GM23338 (cell line): ENCODE measurements at regions not wholly inside any gene's neighbourhood (a gene's known extent, or its start where the extent isn't known, plus 50 kb on each side); places are given as distances from the start of the nearest gene placed in this dataset.

Experiments
- ATAC-seq: fragments of 200-7000 bp; cut with Tn5 transposase; 3 replicates; pipeline ENCODE4 v1.9.1; 2020
- DNase-seq: peaks from one replicate; pipeline ENCODE4 v3.0.0-alpha.2; 2015; ENCODE audit warnings: low spot score
- H2AFZ ChIP-seq: fragments of 200-600 bp; sonication (generic); 2 replicates; pipeline ENCODE4 v1.8.0; 2016; ENCODE audit warnings: antibody characterized with exemption, mild to moderate bottlenecking, moderate library complexity
- H3F3A ChIP-seq: fragments of 200-600 bp; sonication (generic); replicated peaks from 2 replicates; pipeline ENCODE4 v1.8.0; 2017; ENCODE audit warnings: antibody characterized with exemption, mixed run types, low read depth
- H3K27ac ChIP-seq: fragments of 200-600 bp; sonication (generic); 2 replicates; pipeline ENCODE4 v1.6.1; 2016; ENCODE audit warnings: low read depth
- H3K27me3 ChIP-seq: fragments of 200-600 bp; sonication (generic); 2 replicates; pipeline ENCODE4 v1.8.0; 2016; ENCODE audit warnings: mild to moderate bottlenecking, mixed run types, moderate library complexity; ENCODE audit not compliant: insufficient read depth
- H3K36me3 ChIP-seq: fragments of 200-600 bp; sonication (generic); 2 replicates; pipeline ENCODE4 v1.8.0; 2016; ENCODE audit warnings: mild to moderate bottlenecking; ENCODE audit not compliant: insufficient read depth
- H3K4me1 ChIP-seq: fragments of 200-600 bp; sonication (generic); 2 replicates; pipeline ENCODE4 v1.8.0; 2016; ENCODE audit warnings: mild to moderate bottlenecking, moderate library complexity; ENCODE audit not compliant: insufficient read depth
- H3K4me2 ChIP-seq: fragments of 200-600 bp; sonication (generic); 2 replicates; pipeline ENCODE4 v1.7.1; 2017; ENCODE audit warnings: mixed run types
- H3K4me3 ChIP-seq: fragments of 200-600 bp; sonication (generic); 2 replicates; pipeline ENCODE4 v1.6.1; 2016; ENCODE audit warnings: mixed run types
- H3K79me2 ChIP-seq: fragments of 200-600 bp; sonication (generic); replicated peaks from 2 replicates; pipeline ENCODE4 v1.8.0; 2017; ENCODE audit warnings: mild to moderate bottlenecking; ENCODE audit not compliant: insufficient read depth
- H3K9me2 ChIP-seq: fragments of 200-600 bp; sonication (generic); 2 replicates; pipeline ENCODE4 v1.8.0; 2017; ENCODE audit not compliant: insufficient read depth
- H4K20me1 ChIP-seq: fragments of 200-600 bp; sonication (generic); replicated peaks from 2 replicates; pipeline ENCODE4 v1.8.0; 2017; ENCODE audit warnings: mild to moderate bottlenecking; ENCODE audit not compliant: insufficient read depth
- H3K27ac Mint-ChIP-seq: 2 replicates; pipeline ENCODE4 v1.8.0; 2020; ENCODE audit warnings: inconsistent platforms, mild to moderate bottlenecking, moderate library complexity, mixed read lengths
- H3K27me3 Mint-ChIP-seq: 3 replicates; pipeline ENCODE4 v1.8.0; 2022; ENCODE audit warnings: low read depth, mild to moderate bottlenecking, moderate library complexity, mixed read lengths, inconsistent platforms; ENCODE audit not compliant: insufficient read depth, poor library complexity
- H3K36me3 Mint-ChIP-seq: 3 replicates; pipeline ENCODE4 v1.8.0; 2021; ENCODE audit warnings: low read depth, mild to moderate bottlenecking, inconsistent platforms, moderate library complexity, mixed read lengths
- H3K4me1 Mint-ChIP-seq: 3 replicates; pipeline ENCODE4 v1.8.0; 2020; ENCODE audit warnings: mild to moderate bottlenecking, inconsistent platforms, mixed read lengths
- H3K4me3 Mint-ChIP-seq: 3 replicates; pipeline ENCODE4 v1.8.0; 2021; ENCODE audit warnings: moderate library complexity, mild to moderate bottlenecking, inconsistent platforms, mixed read lengths
- H3K9me3 Mint-ChIP-seq: 3 replicates; pipeline ENCODE4 v1.8.0; 2020; ENCODE audit warnings: moderate library complexity, mild to moderate bottlenecking, inconsistent platforms, mixed read lengths
- CREB1 ChIP-seq: fragments of 250-450 bp; sonication (Bioruptor Pico); IDR thresholded peaks from 2 replicates; pipeline ENCODE4 v1.5.0; 2020; ENCODE audit warnings: low read depth, mild to moderate bottlenecking, moderate library complexity
- EZH2 ChIP-seq: fragments of 200-600 bp; sonication (generic); IDR thresholded peaks from one replicate; pipeline ENCODE4 v1.8.0; 2017; ENCODE audit warnings: antibody characterized with exemption, mild to moderate bottlenecking, low read depth; ENCODE audit not compliant: unreplicated experiment
- EZH2phosphoT487 ChIP-seq: fragments of 200-600 bp; sonication (generic); IDR thresholded peaks from one replicate; pipeline ENCODE4 v1.8.1; 2018; ENCODE audit warnings: antibody characterized with exemption; ENCODE audit not compliant: unreplicated experiment
- JUNB ChIP-seq: IDR thresholded peaks from one replicate; pipeline ENCODE4 v1.6.1; 2016; ENCODE audit warnings: antibody characterized with exemption; ENCODE audit not compliant: unreplicated experiment
- POLR2AphosphoS5 ChIP-seq: IDR thresholded peaks from 2 replicates; pipeline ENCODE4 v1.6.1; 2016; ENCODE audit warnings: antibody characterized with exemption, low read depth
- REST ChIP-seq: IDR thresholded peaks from one replicate; pipeline ENCODE4 v1.6.1; 2018; ENCODE audit warnings: antibody characterized with exemption; ENCODE audit not compliant: unreplicated experiment
- STAT1 ChIP-seq: IDR thresholded peaks from one replicate; pipeline ENCODE4 v1.6.1; 2016; ENCODE audit warnings: antibody characterized with exemption; ENCODE audit not compliant: unreplicated experiment
- ZNF114 ChIP-seq: fragments of 250-450 bp; sonication (Bioruptor Pico); IDR thresholded peaks from 2 replicates; pipeline ENCODE4 v1.5.0; 2020; ENCODE audit warnings: mild to moderate bottlenecking, moderate library complexity
- ZNF331 ChIP-seq: fragments of 250-450 bp; sonication (Bioruptor Pico); IDR thresholded peaks from 2 replicates; pipeline ENCODE4 v1.5.0; 2020; ENCODE audit warnings: low read depth, mild to moderate bottlenecking, moderate library complexity
- ZNF462 ChIP-seq: fragments of 250-450 bp; sonication (Bioruptor Pico); IDR thresholded peaks from 2 replicates; pipeline ENCODE4 v1.5.0; 2020; ENCODE audit warnings: mild to moderate bottlenecking, moderate library complexity
- TF ChIP-seq, protein P1 (sequence below), 2 experiments: fragments of 200-600 bp in 1 of 2; sonication (generic) in 1 of 2; conservative IDR thresholded peaks; 2 replicates each; pipeline versions ENCODE4 v1.5.1 to v1.6.1; 2016 to 2017; ENCODE audit warnings: antibody characterized with exemption in 2 of 2, low read depth in 2 of 2, mild to moderate bottlenecking in 2 of 2, moderate library complexity in 1 of 2
- TF ChIP-seq, protein P2 (sequence below): IDR thresholded peaks from 2 replicates; pipeline ENCODE4 v1.6.1; 2016; ENCODE audit warnings: antibody characterized with exemption

- no peak for DNase-seq
- Histone ChIP-seq H3F3A (no peaks in the 10 kb centered on the region), H3K36me3 (no peaks in the 10 kb centered on the region), H2AFZ (no peak overlapping the region), H3K9me2 (peaks cover 7% of the 10 kb centered on the region), H3K27ac (no peak overlapping the region), H3K4me1 (no peaks in the 10 kb centered on the region), H3K27me3 (no peaks in the 10 kb centered on the region), H3K4me3 (no peak overlapping the region), H3K4me2 (no peak overlapping the region), H3K79me2 (no peaks in the 10 kb centered on the region), H4K20me1 (no peaks in the 10 kb centered on the region)
- ATAC-seq = no peak
- Mint-ChIP-seq H3K9me3 (peaks cover 15% of the 10 kb centered on the region), H3K4me3 (no peak overlapping the region), H3K27ac (no peak overlapping the region), H3K4me1 (no peaks in the 10 kb centered on the region), H3K36me3 (peaks cover 7% of the 10 kb centered on the region; the same call in 2 of the 3 replicates), H3K27me3 (no peaks in the 10 kb centered on the region)
- TF ChIP-seq REST (no peak), ZNF114 (no peak), STAT1 (no peak), JUNB (no peak), POLR2AphosphoS5 (no peak), ZNF462 (no peak), ZNF331 (no peak), CREB1 (CRISPR knock-in tag) (no peak), EZH2 (no peak), EZH2phosphoT487 (no peak)
- TF ChIP-seq, protein P1, sequence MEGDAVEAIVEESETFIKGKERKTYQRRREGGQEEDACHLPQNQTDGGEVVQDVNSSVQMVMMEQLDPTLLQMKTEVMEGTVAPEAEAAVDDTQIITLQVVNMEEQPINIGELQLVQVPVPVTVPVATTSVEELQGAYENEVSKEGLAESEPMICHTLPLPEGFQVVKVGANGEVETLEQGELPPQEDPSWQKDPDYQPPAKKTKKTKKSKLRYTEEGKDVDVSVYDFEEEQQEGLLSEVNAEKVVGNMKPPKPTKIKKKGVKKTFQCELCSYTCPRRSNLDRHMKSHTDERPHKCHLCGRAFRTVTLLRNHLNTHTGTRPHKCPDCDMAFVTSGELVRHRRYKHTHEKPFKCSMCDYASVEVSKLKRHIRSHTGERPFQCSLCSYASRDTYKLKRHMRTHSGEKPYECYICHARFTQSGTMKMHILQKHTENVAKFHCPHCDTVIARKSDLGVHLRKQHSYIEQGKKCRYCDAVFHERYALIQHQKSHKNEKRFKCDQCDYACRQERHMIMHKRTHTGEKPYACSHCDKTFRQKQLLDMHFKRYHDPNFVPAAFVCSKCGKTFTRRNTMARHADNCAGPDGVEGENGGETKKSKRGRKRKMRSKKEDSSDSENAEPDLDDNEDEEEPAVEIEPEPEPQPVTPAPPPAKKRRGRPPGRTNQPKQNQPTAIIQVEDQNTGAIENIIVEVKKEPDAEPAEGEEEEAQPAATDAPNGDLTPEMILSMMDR (conservative IDR thresholded peaks at IDR 0.05; ENCODE audit: low read depth in 2 of 2) = no peak
- TF ChIP-seq, protein P2, sequence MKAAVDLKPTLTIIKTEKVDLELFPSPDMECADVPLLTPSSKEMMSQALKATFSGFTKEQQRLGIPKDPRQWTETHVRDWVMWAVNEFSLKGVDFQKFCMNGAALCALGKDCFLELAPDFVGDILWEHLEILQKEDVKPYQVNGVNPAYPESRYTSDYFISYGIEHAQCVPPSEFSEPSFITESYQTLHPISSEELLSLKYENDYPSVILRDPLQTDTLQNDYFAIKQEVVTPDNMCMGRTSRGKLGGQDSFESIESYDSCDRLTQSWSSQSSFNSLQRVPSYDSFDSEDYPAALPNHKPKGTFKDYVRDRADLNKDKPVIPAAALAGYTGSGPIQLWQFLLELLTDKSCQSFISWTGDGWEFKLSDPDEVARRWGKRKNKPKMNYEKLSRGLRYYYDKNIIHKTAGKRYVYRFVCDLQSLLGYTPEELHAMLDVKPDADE = no peak
Measured at GRCh38 chr9:115616666-115617239, 498.8 kb upstream of the TNC start.
